H1 (cell line): ENCODE measurements at regions not wholly inside any gene's neighbourhood (a gene's known extent, or its start where the extent isn't known, plus 50 kb on each side); places are given as distances from the start of the nearest gene placed in this dataset.

Experiments
- ASH2L ChIP-seq: fragments of 200-600, 300-600 bp; sonication (generic); IDR thresholded peaks from one replicate; pipeline ENCODE4 v1.7.1; 2017; ENCODE audit warnings: low read length
- CEBPB ChIP-seq: IDR thresholded peaks from 2 replicates; pipeline ENCODE4 v1.6.1; 2012; ENCODE audit warnings: low read depth, low read length
- EP300 ChIP-seq, 2 experiments: IDR thresholded peaks; 1 replicate in 1 of 2; 2 replicates in 1 of 2; pipeline ENCODE4 v1.6.1; 2011 to 2012; ENCODE audit warnings: low read depth in 2 of 2, low read length in 2 of 2, mild to moderate bottlenecking in 2 of 2, borderline replicate concordance in 1 of 2, inconsistent platforms in 1 of 2, moderate library complexity in 1 of 2
- EZH2 ChIP-seq: fragments of 200-600 bp; sonication (generic); IDR thresholded peaks from 2 replicates; pipeline ENCODE4 v1.7.1; 2012; ENCODE audit warnings: low read depth, mild to moderate bottlenecking, moderate library complexity, low read length, inconsistent platforms; ENCODE audit not compliant: severe bottlenecking
- JUN ChIP-seq: IDR thresholded peaks from 2 replicates; pipeline ENCODE4 v1.6.1; 2011; ENCODE audit warnings: low read depth, mild to moderate bottlenecking, improper control_type of control experiment, low read length
- POLR2A ChIP-seq, 2 experiments: IDR thresholded peaks; 1 replicate in 1 of 2; 2 replicates in 1 of 2; pipeline ENCODE4 v1.6.1; 2011; ENCODE audit warnings: low read depth in 2 of 2, low read length in 2 of 2, mild to moderate bottlenecking in 2 of 2; ENCODE audit errors: control extremely low read depth in 1 of 2
- TF ChIP-seq, protein P1 (sequence below), 3 experiments: IDR thresholded peaks; 1 replicate in 2 of 3; 2 replicates in 1 of 3; pipeline versions ENCODE4 v1.5.1 to v1.6.1; 2011; ENCODE audit warnings: low read length in 3 of 3, mild to moderate bottlenecking in 3 of 3, inconsistent platforms in 2 of 3, low read depth in 1 of 3, moderate library complexity in 1 of 3; ENCODE audit not compliant: insufficient read depth in 1 of 3; ENCODE audit errors: control extremely low read depth in 1 of 3
- TF ChIP-seq, protein P2 (sequence below): IDR thresholded peaks from 2 replicates; pipeline ENCODE4 v1.6.1; 2012; ENCODE audit warnings: inconsistent platforms

DNA sequence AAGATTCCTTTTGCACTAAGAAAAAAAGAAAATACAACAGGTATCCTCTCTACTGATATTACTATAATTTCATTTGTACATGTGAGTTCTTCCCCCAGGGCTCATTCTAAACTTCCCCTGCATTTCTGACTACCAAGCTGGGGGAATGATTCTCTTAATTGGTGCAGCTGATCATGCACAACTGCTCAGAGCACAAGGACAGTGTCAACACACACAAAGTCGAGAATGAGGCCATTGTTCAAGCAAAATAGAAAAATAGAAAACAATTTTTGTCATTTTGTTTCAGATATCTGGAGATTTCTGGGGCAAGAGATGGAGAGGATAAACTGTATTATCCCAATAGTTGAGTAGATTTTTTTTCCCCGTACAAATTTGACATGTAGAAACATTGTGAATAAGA lies 236.3 kb downstream of the HAO1 start:
- TF ChIP-seq, protein P1, sequence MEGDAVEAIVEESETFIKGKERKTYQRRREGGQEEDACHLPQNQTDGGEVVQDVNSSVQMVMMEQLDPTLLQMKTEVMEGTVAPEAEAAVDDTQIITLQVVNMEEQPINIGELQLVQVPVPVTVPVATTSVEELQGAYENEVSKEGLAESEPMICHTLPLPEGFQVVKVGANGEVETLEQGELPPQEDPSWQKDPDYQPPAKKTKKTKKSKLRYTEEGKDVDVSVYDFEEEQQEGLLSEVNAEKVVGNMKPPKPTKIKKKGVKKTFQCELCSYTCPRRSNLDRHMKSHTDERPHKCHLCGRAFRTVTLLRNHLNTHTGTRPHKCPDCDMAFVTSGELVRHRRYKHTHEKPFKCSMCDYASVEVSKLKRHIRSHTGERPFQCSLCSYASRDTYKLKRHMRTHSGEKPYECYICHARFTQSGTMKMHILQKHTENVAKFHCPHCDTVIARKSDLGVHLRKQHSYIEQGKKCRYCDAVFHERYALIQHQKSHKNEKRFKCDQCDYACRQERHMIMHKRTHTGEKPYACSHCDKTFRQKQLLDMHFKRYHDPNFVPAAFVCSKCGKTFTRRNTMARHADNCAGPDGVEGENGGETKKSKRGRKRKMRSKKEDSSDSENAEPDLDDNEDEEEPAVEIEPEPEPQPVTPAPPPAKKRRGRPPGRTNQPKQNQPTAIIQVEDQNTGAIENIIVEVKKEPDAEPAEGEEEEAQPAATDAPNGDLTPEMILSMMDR (IDR thresholded peaks at IDR 0.05; ENCODE audit: control extremely low read depth in 1 of 3, insufficient read depth in 1 of 3, low read depth in 1 of 3, low read length in 3 of 3), result no peak
- TF ChIP-seq, protein P2, sequence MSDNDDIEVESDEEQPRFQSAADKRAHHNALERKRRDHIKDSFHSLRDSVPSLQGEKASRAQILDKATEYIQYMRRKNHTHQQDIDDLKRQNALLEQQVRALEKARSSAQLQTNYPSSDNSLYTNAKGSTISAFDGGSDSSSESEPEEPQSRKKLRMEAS, result no peak
- no peak for TF ChIP-seq CEBPB
- TF ChIP-seq ASH2L, result no peak
- TF ChIP-seq JUN, result no peak
- no peak for TF ChIP-seq POLR2A (IDR thresholded peaks at IDR 0.05; ENCODE audit: control extremely low read depth in 1 of 2, low read depth in 2 of 2, low read length in 2 of 2)
- no peak for TF ChIP-seq EP300 (IDR thresholded peaks at IDR 0.05; ENCODE audit: borderline replicate concordance in 1 of 2, low read depth in 2 of 2, low read length in 2 of 2)
- TF ChIP-seq EZH2, result no peak
